Neuronal stem cell (in vitro differentiated cells): ENCODE measurements at regions not wholly inside any gene's neighbourhood (a gene's known extent, or its start where the extent isn't known, plus 50 kb on each side); places are given as distances from the start of the nearest gene placed in this dataset.

Experiments used
- DNase-seq: peaks from one replicate; pipeline ENCODE4 v3.0.0-alpha.2; 2013; ENCODE audit warnings: low spot score
- H2AFZ ChIP-seq: one replicate; pipeline ENCODE4 v1.6.1; 2013; ENCODE audit warnings: mild to moderate bottlenecking, low read length, inconsistent platforms
- H2AK5ac ChIP-seq: 2 replicates; pipeline ENCODE4 v1.6.1; 2013; ENCODE audit warnings: low read depth, mild to moderate bottlenecking, inconsistent platforms, low read length, moderate library complexity, mixed read lengths
- H2BK120ac ChIP-seq: 2 replicates; pipeline ENCODE4 v1.6.1; 2013; ENCODE audit warnings: low read depth, mild to moderate bottlenecking, inconsistent platforms, low read length, moderate library complexity, mixed read lengths
- H2BK12ac ChIP-seq: one replicate; pipeline ENCODE4 v1.6.1; 2013; ENCODE audit warnings: low read length, inconsistent platforms
- H2BK15ac ChIP-seq: 2 replicates; pipeline ENCODE4 v1.6.1; 2013; ENCODE audit warnings: mild to moderate bottlenecking, low read length, inconsistent platforms, mixed read lengths
- H2BK5ac ChIP-seq: one replicate; pipeline ENCODE4 v1.6.1; 2013; ENCODE audit warnings: inconsistent platforms, mild to moderate bottlenecking, low read length, moderate library complexity
- H3K14ac ChIP-seq: one replicate; pipeline ENCODE4 v1.6.1; 2013; ENCODE audit warnings: low read length, inconsistent platforms
- H3K18ac ChIP-seq: 2 replicates; pipeline ENCODE4 v1.6.1; 2013; ENCODE audit warnings: low read length, inconsistent platforms
- H3K23ac ChIP-seq: 2 replicates; pipeline ENCODE4 v1.6.1; 2013; ENCODE audit warnings: low read depth, mild to moderate bottlenecking, mixed read lengths, low read length, inconsistent platforms; ENCODE audit not compliant: poor library complexity
- H3K27ac ChIP-seq: replicated peaks from 3 replicates; pipeline ENCODE4 v1.5.1; 2013; ENCODE audit warnings: low read length, inconsistent platforms
- H3K27me3 ChIP-seq, 3 experiments: 2 replicates each; pipeline ENCODE4 v1.6.1; 2013; ENCODE audit warnings: low read length in 3 of 3, mild to moderate bottlenecking in 2 of 3, inconsistent platforms in 1 of 3, low read depth in 1 of 3, mixed read lengths in 1 of 3, moderate library complexity in 1 of 3; ENCODE audit not compliant: control insufficient read depth in 3 of 3, insufficient read depth in 3 of 3
- H3K36me3 ChIP-seq, 2 donors: replicated peaks in 1 of 2; 2 replicates each; pipeline ENCODE4 v1.6.1; 2013; ENCODE audit warnings: low read length in 2 of 2; ENCODE audit not compliant: control insufficient read depth in 2 of 2, insufficient read depth in 2 of 2
- H3K4ac ChIP-seq: 2 replicates; pipeline ENCODE4 v1.6.1; 2013; ENCODE audit warnings: inconsistent platforms, mild to moderate bottlenecking, low read length, moderate library complexity
- H3K4me1 ChIP-seq, 2 donors: 1 replicate in 1 of 2; 2 replicates in 1 of 2; pipeline ENCODE4 v1.6.1; 2013; ENCODE audit warnings: low read length in 2 of 2, low read depth in 1 of 2; ENCODE audit not compliant: control insufficient read depth in 2 of 2, insufficient read depth in 1 of 2
- H3K4me2 ChIP-seq: one replicate; pipeline ENCODE4 v1.6.1; 2013; ENCODE audit warnings: mild to moderate bottlenecking, low read length, inconsistent platforms; ENCODE audit not compliant: insufficient read depth, poor library complexity, severe bottlenecking
- H3K4me3 ChIP-seq, 2 donors: 2 replicates each; pipeline ENCODE4 v1.5.1; 2013; ENCODE audit warnings: low read length in 2 of 2, mild to moderate bottlenecking in 2 of 2, inconsistent platforms in 1 of 2, moderate library complexity in 1 of 2
- H3K79me1 ChIP-seq: one replicate; pipeline ENCODE4 v1.6.1; 2013; ENCODE audit warnings: low read depth, mild to moderate bottlenecking, inconsistent platforms, low read length, moderate library complexity
- H3K9ac ChIP-seq: one replicate; pipeline ENCODE4 v1.6.1; 2013; ENCODE audit warnings: mild to moderate bottlenecking, low read depth, low read length, inconsistent platforms; ENCODE audit not compliant: poor library complexity
- H3K9me3 ChIP-seq, 2 donors: replicated peaks in 1 of 2; 2 replicates each; pipeline versions ENCODE3 to v1.6.1; 2013; ENCODE audit warnings: low read length in 2 of 2, mild to moderate bottlenecking in 2 of 2, inconsistent platforms in 1 of 2, low read depth in 1 of 2, mixed read lengths in 1 of 2, moderate library complexity in 1 of 2; ENCODE audit not compliant: control insufficient read depth in 2 of 2, insufficient read depth in 1 of 2
- H4K8ac ChIP-seq: one replicate; pipeline ENCODE4 v1.6.1; 2013; ENCODE audit warnings: low read depth, mild to moderate bottlenecking, inconsistent platforms, low read length, moderate library complexity
- H4K91ac ChIP-seq: one replicate; pipeline ENCODE4 v1.6.1; 2013; ENCODE audit warnings: low read length, low read depth, mild to moderate bottlenecking, inconsistent platforms; ENCODE audit not compliant: poor library complexity
- WGBS, 2 donors: extraction: QIAGEN DNeasy Blood & Tissue Kit; methylation state at CpG; one replicate each; pipeline ENCODE4 v1.1.7; 2013; ENCODE audit warnings: missing lambda C conversion rate in 2 of 2, mixed read lengths in 1 of 2; ENCODE audit not compliant: insufficient read length in 2 of 2, insufficient replicate concordance in 1 of 2; ENCODE audit errors: extremely low coverage in 2 of 2; 5-methylcytosine and 5-hydroxymethylcytosine counted together

GRCh38 chr6:144897441-144897921 lies 612.3 kb downstream of the UTRN start:
- no peak overlapping the region for H3K9ac ChIP-seq

GRCh38 chr6:144898052-144898689 lies 613.0 kb downstream of the UTRN start:
- peaks cover 0 to 8% of the 10 kb centered on the region in 2 donors for H3K4me1 ChIP-seq
- H3K27ac ChIP-seq: no peak overlapping the region
- no peak overlapping the region for H2BK5ac ChIP-seq
- H3K36me3 ChIP-seq: no peaks in the 10 kb centered on the region
- H2BK12ac ChIP-seq: no peak overlapping the region
- no peaks in the 10 kb centered on the region for H3K79me1 ChIP-seq
- no peak overlapping the region for H3K23ac ChIP-seq
- H3K4me2 ChIP-seq: no peak overlapping the region
- no peak overlapping the region for H2AFZ ChIP-seq
- H3K9me3 ChIP-seq: peaks cover 3% of the 10 kb centered on the region in 2 donors
- WGBS, 2 donors: no CpG with 5 or more reads among the region's 3 CpGs
- H2AK5ac ChIP-seq: no peak overlapping the region
- no peak overlapping the region for H3K18ac ChIP-seq
- no peak overlapping the region for H3K14ac ChIP-seq
- H3K27me3 ChIP-seq: no peaks in the 10 kb centered on the region
- no peak overlapping the region for H2BK120ac ChIP-seq
- H3K9ac ChIP-seq: no peak overlapping the region
- no peak overlapping the region for H3K4ac ChIP-seq
- DNase-seq: no peak
- H4K91ac ChIP-seq: no peak overlapping the region
- H3K4me3 ChIP-seq: no peak overlapping the region
- H4K8ac ChIP-seq: no peak overlapping the region
- no peak overlapping the region for H2BK15ac ChIP-seq

More at GRCh38 chr6:144897441-144897921, 612.3 kb downstream of the UTRN start:
- H3K4me2 ChIP-seq: no peak overlapping the region
- H2AFZ ChIP-seq: peak overlapping the region; percentile 26
- no peak overlapping the region for H2BK120ac ChIP-seq
- H3K14ac ChIP-seq: no peak overlapping the region
- H3K27me3 ChIP-seq: no peaks in the 10 kb centered on the region
- H3K4me1 ChIP-seq: peaks cover 0 to 8% of the 10 kb centered on the region in 2 donors
- H4K91ac ChIP-seq: no peak overlapping the region
- no peak overlapping the region for H3K27ac ChIP-seq
- no peak overlapping the region for H2AK5ac ChIP-seq
- no peak overlapping the region for H3K4me3 ChIP-seq
- no peak overlapping the region for H2BK15ac ChIP-seq
- H3K18ac ChIP-seq: no peak overlapping the region
- H2BK12ac ChIP-seq: no peak overlapping the region
- WGBS, 2 donors: no CpG with 5 or more reads among the region's 4 CpGs
- H3K36me3 ChIP-seq: no peaks in the 10 kb centered on the region
- H3K79me1 ChIP-seq: no peaks in the 10 kb centered on the region
- H4K8ac ChIP-seq: no peak overlapping the region
- peaks cover 0 to 3% of the 10 kb centered on the region in 2 donors for H3K9me3 ChIP-seq
- no peak for DNase-seq
- no peak overlapping the region for H3K23ac ChIP-seq
- H3K4ac ChIP-seq: no peak overlapping the region
- H2BK5ac ChIP-seq: no peak overlapping the region

- H3K4ac ChIP-seq: no peak overlapping the region
- H3K9ac ChIP-seq: no peak overlapping the region
- H3K4me1 ChIP-seq: peaks cover 0 to 8% of the 10 kb centered on the region in 2 donors
- no peak overlapping the region for H2BK5ac ChIP-seq
- H2BK12ac ChIP-seq: no peak overlapping the region
- no peaks in the 10 kb centered on the region for H3K27me3 ChIP-seq
- H3K23ac ChIP-seq: no peak overlapping the region
- no CpG with 5 or more reads among the region's 1 CpG for WGBS, 2 donors
- H3K27ac ChIP-seq: no peak overlapping the region
- DNase-seq: no peak
- H3K36me3 ChIP-seq: no peaks in the 10 kb centered on the region
- no peak overlapping the region for H3K4me2 ChIP-seq
- H3K79me1 ChIP-seq: no peaks in the 10 kb centered on the region
- no peak overlapping the region for H4K8ac ChIP-seq
- H2AFZ ChIP-seq: no peak overlapping the region
- no peak overlapping the region for H3K18ac ChIP-seq
- H2BK120ac ChIP-seq: no peak overlapping the region
- no peak overlapping the region for H3K4me3 ChIP-seq
- no peak overlapping the region for H3K14ac ChIP-seq
- H3K9me3 ChIP-seq: peaks cover 3 to 4% of the 10 kb centered on the region in 2 donors
- H4K91ac ChIP-seq: no peak overlapping the region
- no peak overlapping the region for H2BK15ac ChIP-seq
- no peak overlapping the region for H2AK5ac ChIP-seq
These were observed 613.6 kb downstream of the UTRN start for GRCh38 chr6:144898741-144899140.

GRCh38 chr6:144899161-144899560 lies 614.0 kb downstream of the UTRN start:
- no peaks in the 10 kb centered on the region for H3K36me3 ChIP-seq
- no peak overlapping the region for H3K4ac ChIP-seq
- H3K14ac ChIP-seq: no peak overlapping the region
- H3K79me1 ChIP-seq: no peaks in the 10 kb centered on the region
- H2AFZ ChIP-seq: no peak overlapping the region
- no peak overlapping the region for H2BK12ac ChIP-seq
- H3K4me3 ChIP-seq: no peak overlapping the region
- H3K4me2 ChIP-seq: no peak overlapping the region
- no CpG with 5 or more reads among the region's 1 CpG for WGBS, 2 donors
- no peak for DNase-seq
- no peak overlapping the region for H3K9ac ChIP-seq
- no peak overlapping the region for H2BK15ac ChIP-seq
- H3K18ac ChIP-seq: no peak overlapping the region
- no peak overlapping the region for H4K91ac ChIP-seq
- H2BK120ac ChIP-seq: no peak overlapping the region
- H2AK5ac ChIP-seq: no peak overlapping the region
- no peak overlapping the region for H4K8ac ChIP-seq
- peaks cover 3 to 4% of the 10 kb centered on the region in 2 donors for H3K9me3 ChIP-seq
- no peak overlapping the region for H3K23ac ChIP-seq
- no peak overlapping the region for H3K27ac ChIP-seq
- H2BK5ac ChIP-seq: no peak overlapping the region
- H3K27me3 ChIP-seq: no peaks in the 10 kb centered on the region
- peaks cover 0 to 8% of the 10 kb centered on the region in 2 donors for H3K4me1 ChIP-seq
